ENCODE measurements at regions not wholly inside any gene's neighbourhood (a gene's known extent, or its start where the extent isn't known, plus 50 kb on each side); places are given as distances from the start of the nearest gene placed in this dataset.
"Not testable (repeated sequence)": the region's sequence is repeated elsewhere in the genome, so short reads cannot be mapped to it uniquely, and the experiment has no call there.

GRCh38 chr16:88145376-88145775 lies 194.1 kb downstream of the BANP start:
- H3K4me1 Mint-ChIP-seq (ENCODE audit: low read depth, unreplicated experiment); intact Hi-C loops (cut with micrococcal nuclease; ENCODE audit: unreplicated experiment); CTCF ChIA-PET: not testable (repeated sequence)

DNA sequence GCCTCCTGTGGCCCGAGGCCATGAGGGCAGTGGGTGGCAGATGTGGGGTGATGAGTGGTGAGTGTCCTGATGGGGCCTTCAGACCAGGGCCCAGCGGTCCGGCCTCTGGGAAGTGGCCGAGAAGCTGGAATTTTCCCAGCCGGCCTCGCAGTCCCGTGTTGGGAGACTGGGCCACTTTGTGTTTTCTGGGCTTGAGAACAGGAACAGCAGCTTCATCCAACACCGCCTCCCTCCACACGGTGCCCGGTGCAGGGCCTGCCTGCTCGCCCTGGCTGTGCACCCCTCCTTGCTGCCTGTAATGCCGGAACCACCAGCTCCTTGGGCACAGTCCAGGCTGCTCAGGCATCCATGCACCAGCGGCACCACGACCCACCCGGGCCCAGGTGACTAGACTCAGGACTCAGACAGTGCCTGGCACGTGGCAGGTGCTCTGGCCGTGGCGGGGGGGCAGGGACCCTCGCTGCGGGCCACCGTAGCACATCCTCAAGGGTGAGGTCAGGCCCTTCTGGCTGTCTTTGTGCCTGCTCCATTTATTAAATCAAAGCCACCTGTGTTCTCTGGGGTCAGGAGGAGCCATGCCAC lies 194.7 kb downstream of the BANP start:
- H3K27ac Mint-ChIP-seq (ENCODE audit: unreplicated experiment) = not testable (repeated sequence)

More at GRCh38 chr16:88145376-88145775, 194.1 kb downstream of the BANP start:
- not testable (repeated sequence) for H3K36me3 Mint-ChIP-seq (ENCODE audit: insufficient read depth, unreplicated experiment); BruUV-seq (replicated peaks); DNase-seq; H3K9me3 Mint-ChIP-seq (ENCODE audit: low read depth, unreplicated experiment); H3K4me3 Mint-ChIP-seq (ENCODE audit: low read depth, unreplicated experiment); H3K27ac Mint-ChIP-seq (ENCODE audit: unreplicated experiment)
- peaks cover 41% of the 10 kb centered on the region for H3K27me3 Mint-ChIP-seq (ENCODE audit: unreplicated experiment)
- TF ChIP-seq, protein P1, sequence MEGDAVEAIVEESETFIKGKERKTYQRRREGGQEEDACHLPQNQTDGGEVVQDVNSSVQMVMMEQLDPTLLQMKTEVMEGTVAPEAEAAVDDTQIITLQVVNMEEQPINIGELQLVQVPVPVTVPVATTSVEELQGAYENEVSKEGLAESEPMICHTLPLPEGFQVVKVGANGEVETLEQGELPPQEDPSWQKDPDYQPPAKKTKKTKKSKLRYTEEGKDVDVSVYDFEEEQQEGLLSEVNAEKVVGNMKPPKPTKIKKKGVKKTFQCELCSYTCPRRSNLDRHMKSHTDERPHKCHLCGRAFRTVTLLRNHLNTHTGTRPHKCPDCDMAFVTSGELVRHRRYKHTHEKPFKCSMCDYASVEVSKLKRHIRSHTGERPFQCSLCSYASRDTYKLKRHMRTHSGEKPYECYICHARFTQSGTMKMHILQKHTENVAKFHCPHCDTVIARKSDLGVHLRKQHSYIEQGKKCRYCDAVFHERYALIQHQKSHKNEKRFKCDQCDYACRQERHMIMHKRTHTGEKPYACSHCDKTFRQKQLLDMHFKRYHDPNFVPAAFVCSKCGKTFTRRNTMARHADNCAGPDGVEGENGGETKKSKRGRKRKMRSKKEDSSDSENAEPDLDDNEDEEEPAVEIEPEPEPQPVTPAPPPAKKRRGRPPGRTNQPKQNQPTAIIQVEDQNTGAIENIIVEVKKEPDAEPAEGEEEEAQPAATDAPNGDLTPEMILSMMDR (IDR thresholded peaks at IDR 0.05; ENCODE audit: unreplicated experiment) = peak; percentile 16

DNA sequence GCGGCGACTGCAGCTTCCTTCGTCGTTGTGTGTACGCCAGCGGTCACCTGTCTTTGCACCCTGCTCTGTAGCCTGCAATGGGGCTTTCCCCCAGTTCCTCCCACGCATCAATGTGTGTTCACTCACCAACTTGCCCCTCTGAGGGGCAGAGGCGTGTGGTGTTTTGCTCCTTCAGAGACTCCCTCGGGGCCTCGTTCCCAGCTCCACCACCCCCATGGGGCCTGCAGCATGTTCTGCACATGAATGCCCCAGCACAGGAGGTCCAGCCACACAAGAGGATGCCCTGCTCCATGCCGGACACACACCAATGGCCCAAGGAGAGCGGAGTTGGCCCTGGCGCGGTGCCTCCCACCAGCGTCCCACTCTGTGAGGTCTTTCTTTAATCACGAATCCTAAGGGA lies 196.8 kb downstream of the BANP start:
- H3K4me1 Mint-ChIP-seq (ENCODE audit: low read depth, unreplicated experiment); BruUV-seq (replicated peaks); intact Hi-C loops (cut with micrococcal nuclease; ENCODE audit: unreplicated experiment); H3K4me3 Mint-ChIP-seq (ENCODE audit: low read depth, unreplicated experiment); H3K36me3 Mint-ChIP-seq (ENCODE audit: insufficient read depth, unreplicated experiment); DNase-seq; H3K27ac Mint-ChIP-seq (ENCODE audit: unreplicated experiment); CTCF ChIA-PET; H3K9me3 Mint-ChIP-seq (ENCODE audit: low read depth, unreplicated experiment): not testable (repeated sequence)
- H3K27me3 Mint-ChIP-seq (ENCODE audit: unreplicated experiment) = peaks cover 22% of the 10 kb centered on the region

More for the DNA sequence above, 194.7 kb downstream of the BANP start:
- DNase-seq; H3K36me3 Mint-ChIP-seq (ENCODE audit: insufficient read depth, unreplicated experiment); CTCF ChIA-PET; BruUV-seq (replicated peaks); H3K4me3 Mint-ChIP-seq (ENCODE audit: low read depth, unreplicated experiment); intact Hi-C loops (cut with micrococcal nuclease; ENCODE audit: unreplicated experiment); H3K4me1 Mint-ChIP-seq (ENCODE audit: low read depth, unreplicated experiment); H3K9me3 Mint-ChIP-seq (ENCODE audit: low read depth, unreplicated experiment): not testable (repeated sequence)
- peaks cover 41% of the 10 kb centered on the region for H3K27me3 Mint-ChIP-seq (ENCODE audit: unreplicated experiment)

DNA sequence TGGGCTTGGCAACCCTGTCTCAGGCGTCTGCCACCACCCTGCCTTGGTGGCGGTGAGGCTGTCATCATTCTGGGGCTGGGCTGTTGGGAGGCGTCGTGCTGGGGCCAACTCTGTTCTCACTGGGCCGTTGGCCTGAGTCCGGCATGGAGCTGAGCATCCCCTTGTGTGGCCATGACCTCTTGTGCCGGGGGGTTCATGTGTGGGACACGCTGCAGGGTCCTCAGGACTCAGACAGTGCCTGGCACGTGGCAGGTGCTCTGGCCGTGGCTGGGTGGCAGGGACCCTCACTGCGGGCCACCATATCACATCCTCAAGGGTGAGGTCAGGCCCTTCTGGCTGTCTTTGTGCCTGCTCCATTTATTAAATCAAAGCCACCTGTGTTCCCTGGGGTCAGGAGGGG lies 197.4 kb downstream of the BANP start:
- H3K9me3 Mint-ChIP-seq (ENCODE audit: low read depth, unreplicated experiment); H3K27ac Mint-ChIP-seq (ENCODE audit: unreplicated experiment); intact Hi-C loops (cut with micrococcal nuclease; ENCODE audit: unreplicated experiment): not testable (repeated sequence)

GRCh38 chr16:88149158-88149603 lies 197.9 kb downstream of the BANP start:
- H3K4me3 Mint-ChIP-seq (ENCODE audit: low read depth, unreplicated experiment); CTCF ChIA-PET; H3K4me1 Mint-ChIP-seq (ENCODE audit: low read depth, unreplicated experiment); H3K36me3 Mint-ChIP-seq (ENCODE audit: insufficient read depth, unreplicated experiment); H3K27ac Mint-ChIP-seq (ENCODE audit: unreplicated experiment); intact Hi-C loops (cut with micrococcal nuclease; ENCODE audit: unreplicated experiment); DNase-seq; BruUV-seq (replicated peaks); H3K9me3 Mint-ChIP-seq (ENCODE audit: low read depth, unreplicated experiment): not testable (repeated sequence)
- peaks cover 11% of the 10 kb centered on the region for H3K27me3 Mint-ChIP-seq (ENCODE audit: unreplicated experiment)

More for the DNA sequence above, 197.4 kb downstream of the BANP start:
- H3K4me3 Mint-ChIP-seq (ENCODE audit: low read depth, unreplicated experiment); H3K36me3 Mint-ChIP-seq (ENCODE audit: insufficient read depth, unreplicated experiment); H3K4me1 Mint-ChIP-seq (ENCODE audit: low read depth, unreplicated experiment); DNase-seq; BruUV-seq (replicated peaks); CTCF ChIA-PET: not testable (repeated sequence)
- H3K27me3 Mint-ChIP-seq (ENCODE audit: unreplicated experiment) = peaks cover 16% of the 10 kb centered on the region

DNA sequence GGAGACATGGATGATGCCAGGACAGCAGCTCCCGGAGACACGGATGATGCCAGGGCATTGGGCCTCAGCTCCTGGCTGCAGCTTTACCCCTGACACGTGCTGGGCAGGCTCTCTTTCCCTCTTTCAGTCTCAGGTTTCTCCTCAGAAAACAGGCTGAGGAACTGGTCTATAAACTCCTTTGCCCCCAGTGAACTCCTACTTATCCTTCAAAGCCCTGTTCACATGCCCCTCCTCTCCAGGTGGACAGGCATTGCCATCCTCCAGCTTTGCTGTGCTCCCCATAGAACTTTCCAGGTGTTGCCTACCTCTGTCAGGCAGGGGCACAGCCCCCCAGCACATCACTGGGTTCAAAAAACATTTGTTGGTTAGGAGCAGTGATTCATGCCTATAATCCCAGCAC lies 198.4 kb downstream of the BANP start:
- H3K27ac Mint-ChIP-seq (ENCODE audit: unreplicated experiment); H3K4me3 Mint-ChIP-seq (ENCODE audit: low read depth, unreplicated experiment); intact Hi-C loops (cut with micrococcal nuclease; ENCODE audit: unreplicated experiment); H3K27me3 Mint-ChIP-seq (ENCODE audit: unreplicated experiment); H3K4me1 Mint-ChIP-seq (ENCODE audit: low read depth, unreplicated experiment); H3K36me3 Mint-ChIP-seq (ENCODE audit: insufficient read depth, unreplicated experiment); CTCF ChIA-PET; H3K9me3 Mint-ChIP-seq (ENCODE audit: low read depth, unreplicated experiment); BruUV-seq (replicated peaks); DNase-seq: not testable (repeated sequence)

DNA sequence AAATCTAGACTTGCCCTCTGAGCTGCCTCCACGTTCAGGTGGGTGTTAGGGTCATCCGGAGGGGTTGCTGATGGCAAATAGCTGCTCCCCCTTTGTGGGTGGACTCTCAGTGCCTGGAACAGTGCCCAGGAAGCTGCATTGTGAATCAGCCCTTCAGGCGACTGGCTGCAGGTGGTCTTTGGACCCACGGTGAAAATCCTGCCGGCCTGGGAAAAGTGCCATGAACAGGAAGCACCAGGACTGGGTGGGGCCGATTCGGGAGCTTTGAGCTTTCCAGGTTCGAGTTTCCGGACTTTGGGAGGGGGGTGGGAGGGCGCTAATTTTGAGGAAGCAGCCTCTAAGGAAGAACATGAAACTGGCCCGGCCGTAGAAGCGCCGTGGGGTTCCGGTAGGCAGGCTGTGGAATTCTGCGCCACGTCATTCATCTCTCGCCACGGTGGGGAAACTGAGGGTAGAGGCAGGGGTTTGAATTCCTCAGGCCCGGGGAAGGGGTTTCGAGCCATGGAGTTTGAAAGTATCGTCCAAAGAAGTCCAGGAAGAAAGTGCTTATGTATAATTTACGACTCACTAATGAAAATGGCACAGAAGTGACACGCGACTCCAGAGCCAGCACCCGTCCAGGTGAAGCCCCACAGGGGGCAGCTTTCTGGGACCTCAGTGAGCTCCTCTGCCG lies 199.4 kb downstream of the BANP start:
- H3K27me3 Mint-ChIP-seq (ENCODE audit: unreplicated experiment) = peaks cover 13% of the 10 kb centered on the region
- H3K27ac Mint-ChIP-seq (ENCODE audit: unreplicated experiment); H3K9me3 Mint-ChIP-seq (ENCODE audit: low read depth, unreplicated experiment); intact Hi-C loops (cut with micrococcal nuclease; ENCODE audit: unreplicated experiment); CTCF ChIA-PET; H3K36me3 Mint-ChIP-seq (ENCODE audit: insufficient read depth, unreplicated experiment); H3K4me1 Mint-ChIP-seq (ENCODE audit: low read depth, unreplicated experiment); BruUV-seq (replicated peaks): not testable (repeated sequence)
- peak; percentile 32 for DNase-seq
- H3K4me3 Mint-ChIP-seq (ENCODE audit: low read depth, unreplicated experiment) = peak overlapping the region; percentile 24

DNA sequence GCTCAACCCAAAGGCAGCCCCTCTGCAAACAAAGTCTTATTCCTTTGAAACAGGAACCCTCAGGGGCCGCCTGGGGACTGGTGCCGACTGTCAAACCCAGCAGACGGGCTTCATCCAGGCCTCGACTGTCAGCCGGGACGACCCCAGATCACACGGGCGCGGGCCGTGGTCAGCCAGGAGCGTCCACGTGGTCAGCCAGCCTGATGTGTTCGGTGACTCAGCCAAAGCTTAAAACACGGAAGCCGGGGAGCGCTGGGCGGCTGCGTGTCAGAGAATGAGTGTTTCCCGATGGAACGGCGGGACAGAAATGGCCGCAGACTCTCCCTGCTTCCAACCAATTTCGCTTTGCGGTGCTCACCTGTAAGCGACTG lies 199.9 kb downstream of the BANP start:
- H3K36me3 Mint-ChIP-seq (ENCODE audit: insufficient read depth, unreplicated experiment); intact Hi-C loops (cut with micrococcal nuclease; ENCODE audit: unreplicated experiment); H3K4me1 Mint-ChIP-seq (ENCODE audit: low read depth, unreplicated experiment); H3K27ac Mint-ChIP-seq (ENCODE audit: unreplicated experiment); H3K9me3 Mint-ChIP-seq (ENCODE audit: low read depth, unreplicated experiment); BruUV-seq (replicated peaks); CTCF ChIA-PET: not testable (repeated sequence)
- Mint-ChIP-seq H3K27me3 (ENCODE audit: unreplicated experiment) (peaks cover 16% of the 10 kb centered on the region), H3K4me3 (ENCODE audit: low read depth, unreplicated experiment) (peak overlapping the region; percentile 24)
- DNase-seq = peak; percentile 72

- H3K27me3 Mint-ChIP-seq (ENCODE audit: unreplicated experiment) = peaks cover 18% of the 10 kb centered on the region
- H3K36me3 Mint-ChIP-seq (ENCODE audit: insufficient read depth, unreplicated experiment); H3K4me3 Mint-ChIP-seq (ENCODE audit: low read depth, unreplicated experiment); H3K4me1 Mint-ChIP-seq (ENCODE audit: low read depth, unreplicated experiment); H3K9me3 Mint-ChIP-seq (ENCODE audit: low read depth, unreplicated experiment); H3K27ac Mint-ChIP-seq (ENCODE audit: unreplicated experiment); intact Hi-C loops (cut with micrococcal nuclease; ENCODE audit: unreplicated experiment); BruUV-seq (replicated peaks); DNase-seq; CTCF ChIA-PET: not testable (repeated sequence)
These were observed 200.9 kb downstream of the BANP start for GRCh38 chr16:88151859-88152843.
